ENCODE measurements at regions not wholly inside any gene's neighbourhood (a gene's known extent, or its start where the extent isn't known, plus 50 kb on each side); places are given as distances from the start of the nearest gene placed in this dataset.

GRCh38 chr16:73329358-73330286 lies 281.7 kb upstream of the ZFHX3 start:
- no peak for DNase-seq

GRCh38 chr16:73326770-73327470 lies 279.0 kb upstream of the ZFHX3 start:
- DNase-seq = no peak

GRCh38 chr16:73326221-73326620 lies 278.3 kb upstream of the ZFHX3 start:
- DNase-seq = no peak

GRCh38 chr16:73323880-73324279 lies 276.0 kb upstream of the ZFHX3 start:
- peak in 1 of 3 donors; percentile 2 for DNase-seq

- DNase-seq = no peak
Measured at GRCh38 chr16:73322856-73323255, 274.9 kb upstream of the ZFHX3 start.

GRCh38 chr16:73321853-73322252 lies 273.9 kb upstream of the ZFHX3 start:
- DNase-seq = no peak

GRCh38 chr16:73319737-73320136 lies 271.8 kb upstream of the ZFHX3 start:
- DNase-seq = no peak

- DNase-seq = no peak
Measured at GRCh38 chr16:73319261-73319660, 271.3 kb upstream of the ZFHX3 start.

GRCh38 chr16:73317321-73317857 lies 269.5 kb upstream of the ZFHX3 start:
- DNase-seq = no peak

- DNase-seq = peak in 2 of 3 donors; percentile 25 to 40
Measured at GRCh38 chr16:73315645-73316044, 267.7 kb upstream of the ZFHX3 start.

GRCh38 chr16:73313950-73314349 lies 266.0 kb upstream of the ZFHX3 start:
- DNase-seq = no peak

GRCh38 chr16:73311857-73312723 lies 264.2 kb upstream of the ZFHX3 start:
- no peak for DNase-seq

- DNase-seq = peak; percentile 42 to 63 (median 47)
Measured at GRCh38 chr16:73308771-73309170, 260.8 kb upstream of the ZFHX3 start.

GRCh38 chr16:73306901-73307413 lies 259.0 kb upstream of the ZFHX3 start:
- no peak for DNase-seq

GRCh38 chr16:73304008-73304774 lies 256.3 kb upstream of the ZFHX3 start:
- no peak for DNase-seq

- DNase-seq = no peak
Measured at GRCh38 chr16:73302942-73303341, 255.0 kb upstream of the ZFHX3 start.

GRCh38 chr16:73301984-73302383 lies 254.1 kb upstream of the ZFHX3 start:
- no peak for DNase-seq

GRCh38 chr16:73299346-73299745 lies 251.4 kb upstream of the ZFHX3 start:
- DNase-seq = no peak

GRCh38 chr16:73298562-73298961 lies 250.6 kb upstream of the ZFHX3 start:
- DNase-seq = no peak

- no peak for DNase-seq
Measured at GRCh38 chr16:73290258-73290657, 242.3 kb upstream of the ZFHX3 start.

GRCh38 chr16:73289232-73289631 lies 241.3 kb upstream of the ZFHX3 start:
- DNase-seq = no peak

GRCh38 chr16:73288520-73288919 lies 240.6 kb upstream of the ZFHX3 start:
- DNase-seq = no peak
